ELF-1 (cell line): ENCODE measurements at regions not wholly inside any gene's neighbourhood (a gene's known extent, or its start where the extent isn't known, plus 50 kb on each side); places are given as distances from the start of the nearest gene placed in this dataset.
"Not testable (repeated sequence)": the region's sequence is repeated elsewhere in the genome, so short reads cannot be mapped to it uniquely, and the experiment has no call there.

Source experiments
- DNase-seq: peaks from one replicate; pipeline ENCODE4 v3.0.0-alpha.2; 2016; ENCODE audit warnings: low read depth, low spot score

DNA sequence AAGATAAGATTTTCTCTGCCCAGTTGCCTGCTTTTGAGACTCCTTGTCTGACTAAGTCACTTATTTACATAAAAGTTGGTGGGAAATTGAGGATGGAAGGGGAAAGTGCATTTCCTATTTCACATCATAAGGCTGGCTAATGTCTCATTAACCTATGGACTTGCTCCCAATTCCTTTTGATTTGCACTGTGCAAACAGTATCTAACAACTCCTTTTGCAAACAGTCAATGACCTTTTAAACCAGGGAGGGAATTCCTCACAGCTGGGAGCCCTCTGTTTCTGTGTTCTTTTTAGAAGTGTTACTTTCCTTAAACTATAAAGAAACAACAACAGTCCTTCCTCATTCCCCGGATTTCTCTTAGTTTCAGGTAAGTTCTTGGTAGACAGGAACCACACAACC is 272.8 kb downstream of the RND3 start:
- no peak for DNase-seq

DNA sequence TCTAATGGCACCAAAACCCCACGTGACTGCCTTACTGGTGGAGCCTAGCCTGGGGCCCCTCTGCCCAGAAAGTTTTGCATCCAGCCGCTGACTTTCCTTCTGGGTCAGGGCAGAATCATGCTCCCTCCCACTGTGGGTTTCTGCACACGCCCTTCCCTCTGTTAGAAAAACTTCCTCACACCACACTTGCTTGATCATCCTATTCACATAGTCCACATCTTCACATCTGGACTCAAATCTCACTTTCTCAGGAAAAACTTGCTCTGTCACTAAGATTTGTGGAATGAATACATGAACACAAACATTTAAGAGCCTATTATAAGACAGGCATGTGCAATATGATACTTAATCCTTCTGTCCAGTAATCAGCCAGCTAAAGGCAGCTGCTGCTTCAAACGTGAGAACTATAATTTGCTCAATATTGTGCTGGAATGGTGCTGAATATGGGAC is 274.7 kb downstream of the RND3 start:
- DNase-seq, result no peak

DNA sequence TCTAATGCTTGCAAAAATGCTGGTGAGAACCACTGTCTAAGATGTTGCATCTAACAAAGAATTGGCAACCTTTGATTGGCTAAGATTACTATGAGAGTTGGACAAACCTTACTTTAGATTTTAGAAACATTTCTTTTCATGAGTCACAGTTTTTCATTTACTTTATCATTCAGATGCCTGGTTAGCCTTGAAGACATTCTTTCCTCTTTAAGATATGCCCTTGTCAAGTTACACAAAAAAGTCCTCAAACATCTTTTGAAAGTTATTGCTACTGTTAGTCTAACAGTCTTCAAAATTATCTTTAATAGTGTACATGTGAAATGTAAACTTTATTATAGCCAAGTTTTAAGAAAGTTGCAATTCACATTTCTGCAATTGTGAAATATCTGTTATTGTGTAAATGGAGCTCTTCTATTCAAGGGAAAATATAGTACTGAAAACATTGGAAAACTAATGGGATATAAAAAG is 276.3 kb downstream of the RND3 start:
- no peak for DNase-seq

DNA sequence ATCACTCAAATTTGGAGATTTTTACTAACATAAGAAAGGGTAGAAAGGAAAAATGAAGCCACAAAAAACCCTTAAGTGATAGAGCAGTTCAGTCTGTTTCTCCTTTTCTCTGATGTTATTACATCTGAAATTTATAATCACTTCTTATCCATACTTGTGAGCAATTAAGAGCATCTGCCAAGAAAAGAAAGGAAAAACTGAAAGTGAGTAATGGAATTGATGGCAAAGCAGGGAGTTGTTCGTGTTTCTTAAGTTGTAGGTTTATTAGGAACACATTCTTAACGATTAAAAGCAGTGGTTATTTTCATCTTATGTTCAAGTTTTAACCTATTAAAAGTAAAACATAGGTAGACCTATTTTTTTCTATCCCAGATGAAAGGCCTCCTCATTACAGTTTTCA is 277.7 kb downstream of the RND3 start:
- no peak for DNase-seq

DNA sequence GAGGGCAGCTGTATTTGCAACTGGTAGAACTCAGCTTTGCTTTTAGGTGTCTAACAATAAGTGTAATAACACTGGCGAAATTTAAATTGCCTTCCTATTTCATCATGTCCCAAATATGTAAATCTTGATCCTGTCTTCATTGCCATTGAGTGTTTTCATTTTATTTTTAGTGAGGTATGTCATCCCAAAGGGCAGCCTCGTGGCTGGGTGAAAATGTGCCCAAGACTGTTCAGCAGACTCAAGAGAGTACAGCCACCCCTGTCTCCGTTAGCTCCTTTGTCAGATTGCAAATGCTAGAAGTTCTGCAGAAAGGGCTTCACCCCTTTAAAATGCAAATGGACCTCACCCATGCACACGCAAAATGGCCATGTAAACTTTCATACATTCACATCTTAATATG is 278.8 kb downstream of the RND3 start:
- DNase-seq, result no peak

DNA sequence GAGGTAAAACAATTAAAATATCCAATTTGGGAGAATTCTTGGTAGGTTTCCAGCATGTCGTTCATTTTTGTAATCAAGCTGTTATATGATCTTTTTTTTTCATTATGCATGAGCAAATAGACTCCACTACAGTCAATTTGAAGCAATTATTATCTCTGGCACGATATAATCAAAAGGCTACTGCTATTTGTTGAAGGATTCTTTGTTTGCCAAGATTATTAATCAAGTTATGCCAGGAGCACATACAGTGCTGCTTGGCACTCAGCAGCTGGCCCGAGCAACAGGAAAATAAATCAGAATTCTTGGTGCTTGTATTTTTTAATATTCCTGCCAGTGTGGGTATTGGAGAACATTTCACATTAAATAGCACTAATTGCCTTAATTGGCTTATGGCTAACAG is 279.5 kb downstream of the RND3 start:
- DNase-seq, result no peak

- no peak for DNase-seq
Measured at GRCh38 chr2:150204451-150204850, 283.0 kb downstream of the RND3 start.

DNA sequence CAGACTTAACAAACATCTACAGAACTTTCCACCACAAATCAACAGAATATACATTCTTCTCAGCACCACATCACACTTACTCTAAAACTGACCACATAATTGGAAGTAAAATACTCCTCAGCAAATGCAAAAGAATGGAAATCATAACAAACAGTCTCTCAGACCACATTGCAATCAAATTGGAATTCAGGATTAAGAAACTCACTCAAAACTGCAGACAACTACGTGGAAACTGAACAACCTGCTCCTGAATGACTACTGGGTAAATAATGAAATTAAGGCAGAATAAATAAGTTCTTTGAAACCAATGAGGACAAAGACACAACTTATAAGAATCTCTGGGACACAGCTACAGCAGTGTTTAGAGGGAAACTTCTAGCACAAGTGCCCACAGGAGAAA is 292.7 kb downstream of the RND3 start:
- DNase-seq, result not testable (repeated sequence)

DNA sequence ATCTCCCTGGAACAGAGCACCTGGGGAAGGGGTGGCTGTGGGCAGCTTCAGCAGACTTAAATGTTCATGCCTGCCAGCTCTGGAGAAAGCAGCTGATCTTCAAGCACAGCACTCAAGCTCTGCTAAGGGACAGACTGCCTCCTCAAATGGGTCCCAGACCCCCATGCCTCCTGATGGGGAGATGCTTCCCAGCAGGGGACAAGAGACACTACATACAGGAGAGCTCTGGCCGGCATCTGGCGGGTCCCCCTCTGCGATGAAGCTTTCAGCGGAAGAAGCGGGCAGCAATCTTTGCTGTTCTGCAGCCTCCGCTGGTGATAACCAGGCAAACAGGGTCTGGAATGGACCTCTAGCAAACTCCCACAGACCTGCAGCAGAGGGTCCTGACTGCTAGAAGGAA is 294.8 kb downstream of the RND3 start:
- DNase-seq, result no peak

DNA sequence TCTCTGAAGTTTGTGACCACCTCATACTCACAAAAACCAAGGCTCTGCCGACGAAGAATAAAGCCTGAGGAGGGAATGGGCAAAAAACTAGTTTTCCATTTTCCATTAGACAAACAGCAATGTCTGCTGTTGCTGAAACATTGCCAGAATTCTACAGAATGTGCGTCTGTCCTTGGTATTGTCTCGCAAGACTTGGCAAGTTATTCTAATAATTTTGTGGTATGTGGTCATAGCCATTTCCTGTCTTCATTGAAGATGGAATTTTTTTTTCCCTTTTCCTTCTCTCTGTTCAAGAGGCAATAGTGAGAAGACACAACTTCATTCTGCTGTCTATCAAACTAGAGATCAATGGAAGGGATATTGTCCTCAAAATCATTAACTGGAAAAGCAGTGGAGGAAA is 296.1 kb downstream of the RND3 start:
- DNase-seq, result no peak

- no peak for DNase-seq
Measured at GRCh38 chr2:150190546-150190945, 296.9 kb downstream of the RND3 start.

DNA sequence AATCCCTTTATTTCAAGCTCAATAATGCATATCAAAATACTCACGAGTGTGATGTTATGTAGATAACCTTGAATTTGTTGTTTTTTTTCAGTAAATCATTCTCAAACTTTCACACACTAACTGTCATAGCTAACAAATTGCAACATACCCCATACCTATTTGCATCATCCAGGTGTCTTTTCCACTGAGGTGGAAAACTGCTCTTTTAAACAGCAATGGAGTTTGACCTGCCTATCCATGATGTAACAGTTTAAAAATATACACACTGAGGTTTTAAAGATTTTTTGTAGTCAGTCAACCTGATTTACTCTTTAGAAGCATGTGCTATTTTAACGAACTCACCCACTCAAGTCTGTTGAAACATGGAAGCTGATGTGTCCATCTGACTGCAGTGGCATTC is 298.7 kb downstream of the RND3 start:
- DNase-seq, result no peak

DNA sequence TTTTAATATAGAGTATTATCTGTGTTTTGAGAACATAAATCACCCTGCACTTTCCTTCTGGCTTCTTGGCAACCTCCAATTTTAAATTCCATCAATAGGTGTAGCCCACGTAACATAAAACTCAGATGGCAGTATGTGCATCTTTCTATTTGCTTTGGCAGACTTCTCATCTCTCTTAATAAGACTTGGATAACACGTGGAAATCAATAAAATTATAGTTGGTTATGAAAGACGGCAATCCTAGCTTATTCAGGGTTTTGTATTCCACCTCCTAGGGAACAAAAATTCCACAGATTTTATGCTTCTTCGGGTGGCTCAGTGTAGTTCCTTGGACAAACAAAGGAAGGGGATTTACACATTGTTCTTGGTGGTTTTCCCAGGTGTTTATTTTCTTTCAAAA is 299.3 kb downstream of the RND3 start:
- no peak for DNase-seq

- no peak for DNase-seq
Measured at GRCh38 chr2:150182566-150183235, 304.8 kb downstream of the RND3 start.

- no peak for DNase-seq
Measured at GRCh38 chr2:150178591-150178990, 308.9 kb downstream of the RND3 start.

GRCh38 chr2:150174971-150175421 is 312.5 kb downstream of the RND3 start:
- DNase-seq, result no peak

- no peak for DNase-seq
Measured at GRCh38 chr2:150174056-150174805, 313.2 kb downstream of the RND3 start.

- no peak for DNase-seq
Measured at GRCh38 chr2:150171065-150171548, 316.4 kb downstream of the RND3 start.

DNA sequence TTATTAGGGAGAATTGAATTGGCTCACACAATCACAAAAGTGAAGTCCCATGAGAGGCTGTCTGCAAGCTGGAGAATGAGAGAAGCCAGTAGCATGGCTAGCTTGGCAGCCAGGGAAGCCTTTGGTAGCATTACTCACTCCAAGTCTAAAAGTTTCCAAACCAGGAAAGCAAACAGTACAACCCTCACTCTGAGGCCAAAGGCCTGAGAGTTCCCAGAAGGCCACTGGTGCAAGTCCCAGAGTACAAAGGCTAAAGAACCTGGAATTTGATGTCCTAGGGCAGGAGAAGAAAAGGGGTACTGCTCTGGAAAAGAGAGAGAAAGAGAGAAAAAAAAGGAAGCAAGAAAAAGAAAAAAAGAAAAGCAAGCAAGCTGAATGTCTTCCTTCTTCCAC is 318.2 kb downstream of the RND3 start:
- no peak for DNase-seq

GRCh38 chr2:150168595-150169236 is 318.8 kb downstream of the RND3 start:
- no peak for DNase-seq

GRCh38 chr2:150167711-150168110 is 319.8 kb downstream of the RND3 start:
- DNase-seq, result no peak

- DNase-seq, result peak; percentile 47
Measured at GRCh38 chr2:150166313-150167051, 321.0 kb downstream of the RND3 start.
